ENCODE measurements at regions not wholly inside any gene's neighbourhood (a gene's known extent, or its start where the extent isn't known, plus 50 kb on each side); places are given as distances from the start of the nearest gene placed in this dataset.

- Mint-ChIP-seq H3K4me1 (peaks cover 11% of the 10 kb centered on the region), H3K27ac (no peak overlapping the region), H3K36me3 (ENCODE audit: low read depth) (no peaks in the 10 kb centered on the region), H3K9me3 (no peaks in the 10 kb centered on the region), H3K27me3 (peaks cover 34% of the 10 kb centered on the region), H3K4me3 (no peak overlapping the region)
- DNase-seq: no peak
- intact Hi-C loops (cut with micrococcal nuclease): no loop called here
Observed at GRCh38 chr17:77892469-77893143, 65.9 kb upstream of the TNRC6C start.

- H3K36me3 Mint-ChIP-seq (ENCODE audit: low read depth): no peaks in the 10 kb centered on the region
- H3K27ac Mint-ChIP-seq: no peak overlapping the region
- intact Hi-C loops (cut with micrococcal nuclease): no loop called here
- H3K4me1 Mint-ChIP-seq: peaks cover 3% of the 10 kb centered on the region
- no peak overlapping the region for H3K4me3 Mint-ChIP-seq
- DNase-seq: no peak
- H3K9me3 Mint-ChIP-seq: no peaks in the 10 kb centered on the region
- peaks cover 30% of the 10 kb centered on the region for H3K27me3 Mint-ChIP-seq
Observed at GRCh38 chr17:77893144-77894044, 65.1 kb upstream of the TNRC6C start.

- Mint-ChIP-seq H3K27me3 (peaks cover 21% of the 10 kb centered on the region), H3K27ac (no peak overlapping the region), H3K4me3 (no peak overlapping the region), H3K4me1 (no peaks in the 10 kb centered on the region), H3K36me3 (ENCODE audit: low read depth) (no peaks in the 10 kb centered on the region), H3K9me3 (no peaks in the 10 kb centered on the region)
- no peak for DNase-seq
- intact Hi-C loops (cut with micrococcal nuclease): no loop called here
Observed at GRCh38 chr17:77894126-77894956, 64.2 kb upstream of the TNRC6C start.

- intact Hi-C loops (cut with micrococcal nuclease): no loop called here
Observed at GRCh38 chr17:77897741-77898301, 60.7 kb upstream of the TNRC6C start.

GRCh38 chr17:77898521-77899434, 59.7 kb upstream of the TNRC6C start:
- intact Hi-C loops (cut with micrococcal nuclease): no loop called here
- peaks cover 13% of the 10 kb centered on the region for H3K27me3 Mint-ChIP-seq
- H3K9me3 Mint-ChIP-seq: no peaks in the 10 kb centered on the region
- no peak overlapping the region for H3K4me3 Mint-ChIP-seq
- H3K27ac Mint-ChIP-seq: no peak overlapping the region
- no peak for DNase-seq
- H3K36me3 Mint-ChIP-seq (ENCODE audit: low read depth): no peaks in the 10 kb centered on the region
- no peaks in the 10 kb centered on the region for H3K4me1 Mint-ChIP-seq

More at GRCh38 chr17:77897741-77898301, 60.7 kb upstream of the TNRC6C start:
- Mint-ChIP-seq H3K27me3 (peaks cover 18% of the 10 kb centered on the region), H3K27ac (no peak overlapping the region), H3K9me3 (no peaks in the 10 kb centered on the region), H3K4me1 (no peaks in the 10 kb centered on the region), H3K36me3 (ENCODE audit: low read depth) (no peaks in the 10 kb centered on the region), H3K4me3 (no peak overlapping the region)
- DNase-seq: no peak

- H3K4me3 Mint-ChIP-seq: no peak overlapping the region
- H3K27me3 Mint-ChIP-seq: peaks cover 17% of the 10 kb centered on the region
- no peak for DNase-seq
- intact Hi-C loops (cut with micrococcal nuclease): no loop called here
- H3K4me1 Mint-ChIP-seq: no peaks in the 10 kb centered on the region
- H3K36me3 Mint-ChIP-seq (ENCODE audit: low read depth): no peaks in the 10 kb centered on the region
- no peaks in the 10 kb centered on the region for H3K9me3 Mint-ChIP-seq
- no peak overlapping the region for H3K27ac Mint-ChIP-seq
Observed at GRCh38 chr17:77899498-77899897, 59.0 kb upstream of the TNRC6C start.

- Mint-ChIP-seq H3K9me3 (no peaks in the 10 kb centered on the region), H3K36me3 (ENCODE audit: low read depth) (no peaks in the 10 kb centered on the region), H3K4me3 (no peak overlapping the region), H3K27ac (no peak overlapping the region), H3K27me3 (peaks cover 21% of the 10 kb centered on the region), H3K4me1 (no peaks in the 10 kb centered on the region)
- intact Hi-C loops (cut with micrococcal nuclease): no loop called here
- DNase-seq: no peak
Observed at GRCh38 chr17:77901481-77901880, 57.0 kb upstream of the TNRC6C start.

GRCh38 chr17:77905266-77905665, 53.2 kb upstream of the TNRC6C start:
- H3K9me3 Mint-ChIP-seq: no peaks in the 10 kb centered on the region
- peaks cover 23% of the 10 kb centered on the region for H3K27me3 Mint-ChIP-seq
- DNase-seq: no peak
- no peak overlapping the region for H3K27ac Mint-ChIP-seq
- no peaks in the 10 kb centered on the region for H3K36me3 Mint-ChIP-seq (ENCODE audit: low read depth)
- H3K4me3 Mint-ChIP-seq: no peak overlapping the region
- intact Hi-C loops (cut with micrococcal nuclease): no loop called here
- no peaks in the 10 kb centered on the region for H3K4me1 Mint-ChIP-seq

GRCh38 chr17:77905766-77906165, 52.7 kb upstream of the TNRC6C start:
- Mint-ChIP-seq H3K27ac (no peak overlapping the region), H3K36me3 (ENCODE audit: low read depth) (no peaks in the 10 kb centered on the region), H3K4me1 (no peaks in the 10 kb centered on the region), H3K9me3 (no peaks in the 10 kb centered on the region), H3K27me3 (peaks cover 25% of the 10 kb centered on the region), H3K4me3 (no peak overlapping the region)
- DNase-seq: no peak
- intact Hi-C loops (cut with micrococcal nuclease): no loop called here

GRCh38 chr17:77906377-77906871, 52.1 kb upstream of the TNRC6C start:
- peaks cover 26% of the 10 kb centered on the region for H3K27me3 Mint-ChIP-seq
- intact Hi-C loops (cut with micrococcal nuclease): no loop called here

GRCh38 chr17:77907497-77908461, 50.7 kb upstream of the TNRC6C start:
- intact Hi-C loops (cut with micrococcal nuclease): no loop called here
- Mint-ChIP-seq H3K4me3 (no peak overlapping the region), H3K27me3 (peaks cover 35% of the 10 kb centered on the region), H3K27ac (no peak overlapping the region), H3K4me1 (no peaks in the 10 kb centered on the region), H3K9me3 (no peaks in the 10 kb centered on the region), H3K36me3 (ENCODE audit: low read depth) (no peaks in the 10 kb centered on the region)
- no peak for DNase-seq

More at GRCh38 chr17:77906377-77906871, 52.1 kb upstream of the TNRC6C start:
- H3K4me1 Mint-ChIP-seq: no peaks in the 10 kb centered on the region
- H3K9me3 Mint-ChIP-seq: no peaks in the 10 kb centered on the region
- DNase-seq: no peak
- H3K36me3 Mint-ChIP-seq (ENCODE audit: low read depth): no peaks in the 10 kb centered on the region
- no peak overlapping the region for H3K4me3 Mint-ChIP-seq
- no peak overlapping the region for H3K27ac Mint-ChIP-seq

GRCh38 chr17:77908501-77908900, 50.0 kb upstream of the TNRC6C start:
- DNase-seq: no peak
- H3K4me3 Mint-ChIP-seq: no peak overlapping the region
- no peak overlapping the region for H3K27ac Mint-ChIP-seq
- intact Hi-C loops (cut with micrococcal nuclease): no loop called here
- H3K27me3 Mint-ChIP-seq: peaks cover 36% of the 10 kb centered on the region
- H3K9me3 Mint-ChIP-seq: no peaks in the 10 kb centered on the region
- no peaks in the 10 kb centered on the region for H3K36me3 Mint-ChIP-seq (ENCODE audit: low read depth)
- H3K4me1 Mint-ChIP-seq: no peaks in the 10 kb centered on the region

Measured in activated CD4-positive, alpha-beta T cell treated with anti-CD3 and anti-CD28 coated beads, Interleukin-2, amount 10 ng/mL, durations not matched to agents 24 days and 14 days (primary cell).